22Rv1 (cell line): ENCODE measurements at regions not wholly inside any gene's neighbourhood (a gene's known extent, or its start where the extent isn't known, plus 50 kb on each side); places are given as distances from the start of the nearest gene placed in this dataset.

Source experiments
- CTCF ChIP-seq: fragments of 450-650 bp; IDR thresholded peaks from 2 replicates; pipeline ENCODE4 v1.5.1; 2017; ENCODE audit warnings: mild to moderate bottlenecking
- ZFX ChIP-seq: fragments of 450-650 bp; IDR thresholded peaks from 2 replicates; pipeline ENCODE4 v1.6.1; 2017; ENCODE audit warnings: antibody characterized with exemption, borderline replicate concordance

DNA sequence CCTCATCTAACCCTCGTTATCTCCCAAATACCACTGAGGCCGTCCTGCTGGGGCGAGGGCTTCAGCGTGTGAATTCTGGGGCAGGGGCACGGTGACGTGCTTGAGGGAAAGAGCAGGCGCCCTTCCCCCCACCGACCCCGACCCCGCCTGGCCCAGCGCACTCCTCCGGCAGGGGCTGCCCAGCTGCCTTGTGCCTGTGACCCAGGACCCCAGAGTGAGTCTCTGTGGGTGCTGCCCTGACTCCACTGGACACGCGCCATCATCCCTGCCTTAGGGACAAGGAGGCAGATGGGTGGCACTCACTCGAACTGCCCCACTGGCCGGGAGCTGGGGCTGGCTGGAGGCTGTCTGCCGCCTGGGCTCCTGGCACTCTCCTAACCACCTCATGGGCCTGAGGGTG is 136.2 kb upstream of the LPCAT1 start:
- TF ChIP-seq CTCF = no peak
- no peak for TF ChIP-seq ZFX
